K562 (cell line): ENCODE measurements at regions not wholly inside any gene's neighbourhood (a gene's known extent, or its start where the extent isn't known, plus 50 kb on each side); places are given as distances from the start of the nearest gene placed in this dataset.

Source experiments
- ATAC-seq: fragments of 200-7000 bp; cut with Tn5 transposase; 3 replicates; pipeline ENCODE4 v1.9.1; 2020; ENCODE audit warnings: moderate library complexity
- BruUV-seq: library from RNA; stranded (reverse); fragments of 400-500 nt; replicated peaks from 2 replicates; lab custom pipeline; 2021; lab: Mats Ljungman, UMichigan
- CTCF ChIA-PET: fragments of 300-600 bp; formaldehyde crosslinking; extraction: SDS; loops from one replicate; lab custom pipeline; 2021; ENCODE audit warnings: low intra/inter-chr PET ratio; lab: Yijun Ruan, JAX
- POLR2A ChIA-PET: fragments of 300-600, 350-650 bp; sonication (Branson Sonifier 250); formaldehyde crosslinking; extraction: SDS; loops from one replicate; lab custom pipeline; 2021; ENCODE audit warnings: antibody characterized with exemption, inconsistent platforms; lab: Yijun Ruan, JAX
- DNase-seq, 4 experiments: peaks; one replicate each; pipeline versions ENCODE4 v3.0.0 to v3.0.0-alpha.2; 2011 to 2018; ENCODE audit warnings: low spot score in 3 of 4, mixed read lengths in 3 of 4; ENCODE audit errors: extremely low read depth in 1 of 4
- FAIRE-seq: peaks from 2 replicates; lab custom pipeline; 2011; peaks lifted over from hg19 to GRCh38; lab: Jason Lieb, UNC
- H2AFZ ChIP-seq: 2 replicates; pipeline ENCODE4 v1.6.0; 2011; ENCODE audit warnings: low read depth, low read length, control low read depth, inconsistent platforms
- H3K27ac ChIP-seq: fragments of 200-600 bp; 3 replicates; pipeline ENCODE4 v1.8.0; 2011; ENCODE audit warnings: low read depth, mild to moderate bottlenecking, control low read depth, inconsistent platforms, low read length, moderate library complexity, mixed read lengths; ENCODE audit errors: extremely low read depth
- H3K27me3 ChIP-seq, 2 experiments: fragments of 300-600 bp in 1 of 2; 2 replicates in 1 of 2; 3 replicates in 1 of 2; pipeline versions ENCODE4 v1.6.0 to v1.8.0; 2011; ENCODE audit warnings: inconsistent platforms in 2 of 2, low read length in 2 of 2, mild to moderate bottlenecking in 1 of 2, mixed read lengths in 1 of 2, moderate library complexity in 1 of 2; ENCODE audit not compliant: control insufficient read depth in 2 of 2, insufficient read depth in 2 of 2
- H3K36me3 ChIP-seq: fragments of 300-600 bp; 3 replicates; pipeline ENCODE4 v1.8.0; 2011; ENCODE audit warnings: mild to moderate bottlenecking, low read length, inconsistent platforms; ENCODE audit not compliant: control insufficient read depth, insufficient read depth
- H3K4me1 ChIP-seq, 2 experiments: fragments of 200-600 bp in 1 of 2; replicated peaks in 1 of 2; 2 replicates in 1 of 2; 3 replicates in 1 of 2; pipeline versions ENCODE4 v1.5.1 to v1.8.0; 2011; ENCODE audit warnings: inconsistent platforms in 2 of 2, low read length in 2 of 2, mild to moderate bottlenecking in 1 of 2, mixed read lengths in 1 of 2, moderate library complexity in 1 of 2; ENCODE audit not compliant: control insufficient read depth in 2 of 2, insufficient read depth in 2 of 2
- H3K4me2 ChIP-seq: 2 replicates; pipeline ENCODE4 v1.6.1; 2011; ENCODE audit warnings: low read length, control low read depth, inconsistent platforms, mixed read lengths; ENCODE audit not compliant: insufficient read depth
- H3K4me3 ChIP-seq: fragments of 200-600 bp; sonication (generic), shearing (Covaris generic); 2 replicates; pipeline ENCODE4 v1.5.1; 2016; ENCODE audit warnings: control low read depth, inconsistent platforms
- H3K79me2 ChIP-seq: fragments of 200-600 bp; 3 replicates; pipeline ENCODE4 v1.8.0; 2011; ENCODE audit warnings: low read length, inconsistent platforms; ENCODE audit not compliant: control insufficient read depth, insufficient read depth
- H3K9ac ChIP-seq, 2 experiments: 2 replicates each; pipeline versions ENCODE4 v1.6.0 to v1.6.1; 2011; ENCODE audit warnings: low read depth in 2 of 2, low read length in 2 of 2, control low read depth in 1 of 2, inconsistent platforms in 1 of 2, mild to moderate bottlenecking in 1 of 2, mixed read lengths in 1 of 2; ENCODE audit not compliant: insufficient read depth in 1 of 2
- H3K9me1 ChIP-seq: one replicate; pipeline ENCODE4 v1.6.0; 2011; ENCODE audit warnings: inconsistent platforms, mild to moderate bottlenecking, low read length, moderate library complexity; ENCODE audit not compliant: control insufficient read depth, insufficient read depth
- H3K9me3 ChIP-seq: replicated peaks from 2 replicates; pipeline ENCODE4 v1.5.1; 2011; ENCODE audit warnings: low read depth, low read length, inconsistent platforms; ENCODE audit not compliant: control insufficient read depth, insufficient read depth
- H4K20me1 ChIP-seq: replicated peaks from 2 replicates; pipeline ENCODE4 v1.6.1; 2011; ENCODE audit warnings: low read length, inconsistent platforms, mixed read lengths; ENCODE audit not compliant: control insufficient read depth, insufficient read depth
- DACH1 ChIP-seq: fragments of 450-650 bp; IDR thresholded peaks from 2 replicates; pipeline ENCODE4 v1.6.1; 2018; ENCODE audit not compliant: partially characterized antibody
- KDM1A ChIP-seq, 2 experiments: fragments of 450-650 bp; IDR thresholded peaks; 2 replicates each; pipeline ENCODE4 v1.6.1; 2016; ENCODE audit warnings: mild to moderate bottlenecking in 2 of 2
- MED1 ChIP-seq: sonication (generic); formaldehyde crosslinking; IDR thresholded peaks from 2 replicates; pipeline ENCODE4 v1.8.1; 2023; ENCODE audit warnings: missing genetic modification reagents, borderline replicate concordance
- PCBP1 ChIP-seq: fragments of 200-400 bp; formaldehyde crosslinking; IDR thresholded peaks from 2 replicates; pipeline ENCODE4 v1.6.1; 2018; ENCODE audit warnings: mild to moderate bottlenecking, low read depth, low read length; ENCODE audit not compliant: poor library complexity, severe bottlenecking
- PHF21A ChIP-seq: fragments of 450-650 bp; IDR thresholded peaks from 2 replicates; pipeline ENCODE4 v1.6.1; 2017; ENCODE audit warnings: low read depth, borderline replicate concordance
- PPARD ChIP-seq: fragments of 250-450 bp; sonication (Bioruptor Pico); IDR thresholded peaks from 2 replicates; pipeline ENCODE4 v1.8.0; 2022; ENCODE audit warnings: inconsistent platforms, mild to moderate bottlenecking, moderate library complexity
- RAD21 ChIP-seq, 2 experiments: fragments of 250-450 bp in 1 of 2; fragments of 450-650 bp in 1 of 2; sonication (Bioruptor Pico) in 1 of 2; formaldehyde crosslinking in 1 of 2; IDR thresholded peaks in 1 of 2; conservative IDR thresholded peaks in 1 of 2; 2 replicates each; pipeline versions ENCODE4 v1.4.0 to v1.8.0; 2020 to 2022; ENCODE audit warnings: mild to moderate bottlenecking in 2 of 2, moderate library complexity in 1 of 2
- SIN3A ChIP-seq, 2 experiments: fragments of 150-350 bp in 1 of 2; IDR thresholded peaks; 2 replicates each; pipeline ENCODE4 v1.6.1; 2011 to 2016; ENCODE audit warnings: borderline replicate concordance in 2 of 2, low read depth in 2 of 2, low read length in 2 of 2, mild to moderate bottlenecking in 2 of 2, moderate library complexity in 2 of 2; ENCODE audit not compliant: control insufficient read depth in 1 of 2
- ZNF239 ChIP-seq: fragments of 250-450 bp; sonication (Bioruptor Pico); IDR thresholded peaks from 2 replicates; pipeline ENCODE4 v1.4.0; 2020; ENCODE audit warnings: mild to moderate bottlenecking
- ZNF282 ChIP-seq: sonication (generic); formaldehyde crosslinking; IDR thresholded peaks from 2 replicates; pipeline ENCODE4 v1.8.1; 2023; ENCODE audit warnings: missing genetic modification reagents
- WGBS: fragments of 100-300 bp; shearing (Covaris generic); methylation state at CpG from one replicate; pipeline ENCODE4 v1.1.6; 2016; ENCODE audit warnings: low coverage, mixed read lengths; ENCODE audit not compliant: insufficient coverage; ENCODE audit errors: missing lambda C conversion rate; 5-methylcytosine and 5-hydroxymethylcytosine counted together
- in situ Hi-C: fragments of 300-500 bp; cut with MboI; formaldehyde crosslinking; loops from 4 replicates; pipeline ENCODE4 v1.15.0; 2018; ENCODE audit warnings: inconsistent platforms, mixed read lengths
- intact Hi-C: fragments of 100-400 bp; cut with micrococcal nuclease; formaldehyde crosslinking; loops from 2 replicates; pipeline ENCODE4 v1.14.2; 2022
- TF ChIP-seq, protein P1 (sequence below): fragments of 250-450 bp; sonication (Bioruptor Pico); IDR thresholded peaks from 2 replicates; pipeline ENCODE4 v1.8.0; 2021; ENCODE audit warnings: mild to moderate bottlenecking, moderate library complexity

DNA sequence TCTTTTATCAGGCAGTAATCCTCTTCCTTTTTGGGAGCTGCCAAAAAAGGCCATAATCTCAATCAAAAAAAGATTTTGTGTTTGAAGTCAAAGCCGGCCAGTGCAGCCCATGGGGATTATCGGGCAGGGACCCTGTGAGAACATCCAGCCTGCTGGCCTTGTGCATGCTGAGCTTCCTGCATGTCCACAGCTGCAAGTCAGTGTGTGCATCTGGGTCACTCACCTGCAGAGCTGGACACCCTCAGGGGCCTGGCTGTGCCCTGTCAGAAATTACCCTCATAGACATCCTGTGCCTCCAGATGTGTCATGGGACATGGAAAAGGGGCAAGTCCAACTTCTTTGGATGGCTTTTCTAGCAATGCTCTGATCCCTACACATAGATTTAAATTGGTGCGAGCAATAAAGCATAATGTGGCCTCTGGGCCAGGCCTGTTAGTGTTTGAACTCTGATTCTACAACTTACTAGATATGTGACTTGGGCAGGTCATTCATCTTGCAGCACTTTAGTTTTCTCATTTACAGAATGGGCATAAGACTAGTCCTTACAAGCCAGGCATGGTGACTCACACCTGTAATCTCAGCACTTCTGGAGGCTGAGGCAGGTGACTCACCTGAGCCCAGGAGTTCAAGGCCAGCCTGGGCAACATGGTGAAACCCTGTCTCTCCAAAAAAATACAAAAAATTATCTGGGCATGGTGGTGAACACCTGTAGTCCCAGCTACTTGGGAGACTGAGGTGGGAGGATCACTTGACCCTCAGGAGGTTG, 81.6 kb upstream of the LARGE1 start (continued):
- TF ChIP-seq RAD21 (CRISPR knock-in tag; conservative IDR thresholded peaks at IDR 0.05 in 1 of 2, IDR thresholded peaks at IDR 0.05 in 1 of 2) (no peak), ZNF239 (CRISPR knock-in tag) (no peak), PCBP1 (no peak), PPARD (CRISPR knock-in tag) (no peak), KDM1A (IDR thresholded peaks at IDR 0.05) (no peak), ZNF282 (no peak), PHF21A (no peak), MED1 (CRISPR knock-in tag) (no peak)
- TF ChIP-seq, protein P1, sequence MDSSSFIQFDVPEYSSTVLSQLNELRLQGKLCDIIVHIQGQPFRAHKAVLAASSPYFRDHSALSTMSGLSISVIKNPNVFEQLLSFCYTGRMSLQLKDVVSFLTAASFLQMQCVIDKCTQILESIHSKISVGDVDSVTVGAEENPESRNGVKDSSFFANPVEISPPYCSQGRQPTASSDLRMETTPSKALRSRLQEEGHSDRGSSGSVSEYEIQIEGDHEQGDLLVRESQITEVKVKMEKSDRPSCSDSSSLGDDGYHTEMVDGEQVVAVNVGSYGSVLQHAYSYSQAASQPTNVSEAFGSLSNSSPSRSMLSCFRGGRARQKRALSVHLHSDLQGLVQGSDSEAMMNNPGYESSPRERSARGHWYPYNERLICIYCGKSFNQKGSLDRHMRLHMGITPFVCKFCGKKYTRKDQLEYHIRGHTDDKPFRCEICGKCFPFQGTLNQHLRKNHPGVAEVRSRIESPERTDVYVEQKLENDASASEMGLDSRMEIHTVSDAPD: no peak

GRCh38 chr22:34004058-34004457, 83.8 kb upstream of the LARGE1 start:
- H3K4me1 ChIP-seq: no peaks in the 10 kb centered on the region
- TF ChIP-seq DACH1 (no peak), SIN3A (IDR thresholded peaks at IDR 0.05; ENCODE audit: borderline replicate concordance in 2 of 2, control insufficient read depth in 1 of 2, low read depth in 2 of 2, low read length in 2 of 2) (no peak)
- H3K36me3 ChIP-seq: no peaks in the 10 kb centered on the region
- no peaks in the 10 kb centered on the region for H4K20me1 ChIP-seq
- no peak for ATAC-seq
- H3K27me3 ChIP-seq: no peaks in the 10 kb centered on the region
- no peak overlapping the region for H3K4me2 ChIP-seq
- H3K9me1 ChIP-seq: no peaks in the 10 kb centered on the region
- FAIRE-seq: no peak
- 0% methylated on average over 3 of the region's 5 CpGs for WGBS
- no peak overlapping the region for H3K27ac ChIP-seq
- ChIA-PET CTCF (no interaction called here), POLR2A (no interaction called here)
- intact Hi-C loops: no loop called here
- no peaks in the 10 kb centered on the region for H3K79me2 ChIP-seq
- no peak for DNase-seq
- H3K9ac ChIP-seq: no peak overlapping the region
- in situ Hi-C loops: no loop called here
- H3K4me3 ChIP-seq: no peak overlapping the region
- no peak overlapping the region for H2AFZ ChIP-seq
- no TSS peak for BruUV-seq
- no peaks in the 10 kb centered on the region for H3K9me3 ChIP-seq
